HG03439 (cell line): ENCODE measurements at regions not wholly inside any gene's neighbourhood (a gene's known extent, or its start where the extent isn't known, plus 50 kb on each side); places are given as distances from the start of the nearest gene placed in this dataset.

ENCODE experiments used
- ATAC-seq: cut with Tn5 transposase; IDR thresholded peaks from one replicate; pipeline ENCODE4 v1.9.1; 2021; ENCODE audit warnings: mild to moderate bottlenecking, moderate library complexity; ENCODE audit not compliant: unreplicated experiment

DNA sequence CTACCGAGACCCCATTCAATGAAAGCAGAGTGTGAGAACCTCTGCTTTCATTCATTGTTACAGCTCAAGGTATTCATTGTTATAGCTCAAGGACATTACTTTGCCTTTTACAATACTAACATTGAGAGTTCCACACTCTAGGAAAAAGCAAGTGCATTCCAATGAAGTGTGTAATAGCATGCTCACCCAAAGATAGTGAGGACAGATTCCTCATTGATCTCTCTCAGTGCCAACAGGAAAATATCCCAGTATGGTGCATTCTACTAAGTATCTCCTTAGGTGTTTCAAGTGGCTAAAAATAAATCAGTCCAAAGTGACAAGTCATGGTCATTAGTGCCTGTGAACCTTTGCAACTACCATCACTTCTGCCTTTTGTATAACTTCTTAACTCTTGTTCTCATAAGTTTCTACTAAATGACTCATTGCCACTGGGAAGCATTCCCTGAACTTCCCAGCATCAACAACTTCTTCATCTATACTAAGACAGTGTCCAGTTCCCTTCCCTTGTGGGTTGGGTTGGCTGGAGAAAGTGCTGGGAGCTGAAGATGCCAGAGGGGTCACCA lies 140.7 kb upstream of the STXBP5 start:
- no peak for ATAC-seq

DNA sequence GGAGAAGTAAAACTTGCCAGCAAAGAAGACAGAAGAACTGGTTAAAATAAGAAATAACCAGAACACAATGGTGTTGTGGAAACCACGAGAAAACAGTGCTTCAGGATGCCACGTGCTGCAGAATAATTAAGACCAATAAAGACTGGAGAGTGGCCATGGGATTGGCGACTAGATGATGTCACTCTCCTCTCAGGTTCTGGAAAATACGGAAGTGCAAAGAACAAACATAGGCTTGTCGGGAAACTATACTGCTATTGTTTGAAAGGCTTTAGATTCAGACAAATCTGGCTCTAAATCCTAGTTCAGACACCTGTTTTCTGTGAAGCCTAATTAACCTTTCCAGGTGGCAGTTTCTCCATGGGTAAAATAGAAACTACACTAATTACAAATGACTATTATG lies 138.4 kb upstream of the STXBP5 start:
- ATAC-seq = no peak

DNA sequence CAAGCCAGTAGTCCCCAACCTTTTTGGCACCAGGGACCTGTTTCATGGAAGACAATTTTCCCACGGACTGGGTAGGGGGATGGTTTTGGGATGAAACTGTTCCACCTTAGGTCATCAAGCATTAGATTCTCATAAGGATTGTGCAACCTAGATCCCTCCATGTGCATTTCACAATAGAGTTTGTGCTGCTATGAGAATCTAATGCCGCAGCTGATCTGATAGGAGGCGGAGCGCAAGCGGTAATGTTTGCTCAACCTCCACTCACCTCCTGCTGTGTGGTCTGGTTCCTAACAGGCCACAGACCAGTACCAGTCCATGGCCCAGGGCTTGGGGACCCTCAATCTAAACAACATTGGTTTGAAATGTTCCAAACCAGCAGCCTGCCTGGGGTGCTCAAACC lies 137.0 kb upstream of the STXBP5 start:
- no peak for ATAC-seq

DNA sequence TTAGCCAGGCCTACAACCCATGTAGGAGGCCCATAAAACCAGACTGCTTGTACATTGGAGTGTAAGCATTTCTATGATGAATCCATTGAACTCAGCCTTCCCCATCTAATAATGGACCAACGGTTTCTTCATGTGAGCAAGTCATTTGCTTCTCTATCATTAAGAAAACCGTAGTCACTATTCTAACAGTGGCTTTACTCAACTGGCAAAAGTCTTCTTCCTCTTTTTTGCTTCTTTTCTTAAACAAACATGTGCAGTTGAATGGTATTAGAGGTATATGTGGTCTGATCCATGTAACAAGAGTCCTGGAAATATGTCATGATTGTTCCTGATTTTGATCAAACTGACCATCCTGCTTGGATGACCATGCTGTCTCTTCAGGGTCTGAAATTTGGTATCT lies 132.4 kb upstream of the STXBP5 start:
- ATAC-seq = no peak

- no peak for ATAC-seq
Measured at GRCh38 chr6:147075381-147075780, 128.8 kb upstream of the STXBP5 start.

DNA sequence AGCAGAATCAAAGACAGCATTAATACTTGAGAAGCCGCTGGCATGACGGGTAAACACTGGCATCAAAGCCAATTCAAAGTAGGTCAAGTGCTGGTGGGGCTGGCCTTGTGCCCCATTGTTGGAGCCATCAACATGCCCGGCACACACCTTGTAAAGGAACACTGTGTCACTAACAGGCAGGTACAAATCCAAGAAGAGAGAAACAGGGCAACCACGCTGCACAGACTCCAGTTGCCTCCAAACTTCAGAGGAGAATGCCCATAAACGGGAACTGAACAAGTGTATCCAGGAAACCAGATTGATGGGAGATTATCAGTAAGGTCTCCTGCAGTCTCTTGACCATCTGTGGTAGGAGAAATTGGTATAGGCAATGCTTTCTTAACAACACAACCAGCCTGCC lies 127.0 kb upstream of the STXBP5 start:
- no peak for ATAC-seq

DNA sequence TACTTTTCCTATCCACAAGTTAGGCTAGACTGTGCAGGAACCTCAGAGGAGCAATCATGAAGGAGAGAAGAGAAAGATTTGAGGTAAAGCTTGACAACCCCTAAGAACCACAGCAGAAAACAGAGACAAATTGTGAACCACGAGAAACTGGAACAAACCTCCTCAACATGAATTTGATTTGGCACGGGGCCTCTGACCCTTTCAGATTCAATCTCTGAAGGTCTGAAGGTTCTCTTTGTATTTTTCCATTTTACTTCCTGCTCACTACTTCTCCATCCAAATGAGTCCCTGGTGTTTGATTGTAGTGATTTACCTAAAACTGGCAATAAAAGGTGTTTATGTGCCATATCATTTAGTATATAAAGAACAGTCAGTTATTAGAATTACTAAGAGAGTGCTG lies 126.1 kb upstream of the STXBP5 start:
- ATAC-seq = no peak

- ATAC-seq = no peak
Measured at GRCh38 chr6:147078602-147079001, 125.6 kb upstream of the STXBP5 start.

DNA sequence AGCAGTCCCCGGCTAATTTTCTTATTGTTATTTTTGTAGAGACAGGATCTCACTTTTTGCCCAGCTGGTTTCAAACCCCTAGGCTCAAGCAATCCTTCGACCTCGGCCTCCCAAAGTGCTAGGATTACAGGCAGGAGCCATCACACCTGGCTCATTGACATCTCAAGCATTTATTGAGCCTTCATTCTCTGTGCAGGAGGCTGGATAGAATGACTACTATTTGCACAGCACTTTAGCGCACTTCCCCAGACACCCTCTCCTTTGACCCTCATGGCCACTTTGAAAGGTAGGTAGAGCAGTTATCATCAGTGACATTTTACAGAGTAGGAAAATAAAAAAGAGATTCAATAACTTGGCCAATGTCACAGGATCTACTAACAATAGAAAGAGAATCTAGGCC lies 124.0 kb upstream of the STXBP5 start:
- no peak for ATAC-seq

DNA sequence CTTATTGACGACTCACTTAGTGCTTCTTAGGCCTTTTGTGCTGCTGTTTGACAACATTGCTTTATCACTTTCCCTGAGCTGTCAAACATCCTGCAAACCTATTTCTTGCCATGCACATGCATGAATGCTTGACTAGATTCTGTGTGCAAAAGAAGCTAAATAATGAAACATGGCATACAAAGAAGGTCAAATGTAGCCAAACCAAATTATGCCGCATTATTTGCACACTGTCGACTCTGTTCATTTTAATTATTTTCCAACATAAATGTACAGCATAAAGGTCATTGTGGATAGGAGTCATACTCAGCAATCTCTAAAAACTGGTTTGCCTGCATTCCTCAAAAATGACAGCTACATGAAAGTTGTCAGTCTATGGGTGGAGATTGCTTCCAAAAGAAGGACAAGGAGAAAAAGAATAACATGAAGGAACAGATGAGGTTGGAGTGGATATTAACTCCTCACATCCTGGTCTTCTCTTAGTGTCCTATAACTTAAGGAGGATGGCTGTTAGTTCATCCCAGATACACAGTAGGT lies 123.1 kb upstream of the STXBP5 start:
- ATAC-seq = no peak

- ATAC-seq = no peak
Measured at GRCh38 chr6:147087641-147088040, 116.6 kb upstream of the STXBP5 start.

GRCh38 chr6:147088861-147089260 lies 115.4 kb upstream of the STXBP5 start:
- no peak for ATAC-seq

- no peak for ATAC-seq
Measured at GRCh38 chr6:147095316-147095715, 108.9 kb upstream of the STXBP5 start.

DNA sequence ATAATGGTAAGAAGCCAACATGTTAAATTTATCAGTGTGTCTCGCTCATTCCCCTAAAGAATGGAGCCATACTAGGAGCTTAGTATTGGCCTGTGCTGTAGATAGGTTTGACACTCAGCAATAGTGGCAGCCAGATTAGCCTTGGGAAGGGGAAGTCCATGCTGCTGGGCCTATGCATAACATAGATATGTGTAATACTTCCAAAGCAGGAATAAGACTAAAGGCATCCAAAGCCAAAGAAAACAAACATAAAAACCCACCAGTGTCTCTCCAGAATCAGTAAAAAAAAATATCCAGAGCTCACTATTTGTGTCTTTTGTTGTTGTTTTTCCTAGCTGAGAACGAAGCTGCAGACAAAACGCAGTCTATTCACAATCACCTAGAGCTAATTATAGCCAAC lies 104.2 kb upstream of the STXBP5 start:
- ATAC-seq = no peak

GRCh38 chr6:147103007-147103406 lies 101.2 kb upstream of the STXBP5 start:
- ATAC-seq = no peak

GRCh38 chr6:147103694-147104093 lies 100.5 kb upstream of the STXBP5 start:
- ATAC-seq = no peak

- no peak for ATAC-seq
Measured at GRCh38 chr6:147105786-147106185, 98.4 kb upstream of the STXBP5 start.

GRCh38 chr6:147106759-147107401 lies 97.3 kb upstream of the STXBP5 start:
- ATAC-seq = no peak

DNA sequence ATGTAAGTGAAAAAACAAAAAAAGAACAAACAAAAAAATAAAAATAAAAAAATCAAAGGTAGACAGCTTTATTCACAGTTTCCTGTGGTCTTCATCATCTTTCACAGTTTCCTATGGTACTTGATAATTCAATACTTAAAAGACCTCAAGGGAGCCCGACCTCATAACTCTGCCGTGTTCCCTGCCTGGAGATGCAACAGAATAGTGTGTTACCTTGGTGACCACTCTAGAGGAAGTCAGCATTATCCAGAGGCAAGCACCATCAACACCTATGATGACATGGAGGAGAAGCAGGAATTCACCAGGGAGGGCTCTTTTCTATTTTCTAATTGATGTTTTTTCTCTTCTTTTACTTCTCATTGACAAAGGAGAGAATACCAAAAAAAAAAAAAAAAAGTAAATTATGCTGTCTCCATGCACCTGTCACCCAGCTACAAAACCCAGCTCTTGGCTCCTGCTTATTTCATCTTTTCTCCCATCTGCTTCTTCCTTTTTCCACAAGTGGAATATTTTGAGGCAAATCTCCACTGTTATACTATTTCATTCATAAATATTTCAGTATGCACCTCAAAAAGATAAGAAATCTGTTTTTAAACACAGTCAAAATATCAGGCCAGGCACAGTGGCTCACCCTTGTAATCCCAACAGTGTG lies 95.8 kb upstream of the STXBP5 start:
- ATAC-seq = no peak

- no peak for ATAC-seq
Measured at GRCh38 chr6:147109707-147110106, 94.5 kb upstream of the STXBP5 start.

GRCh38 chr6:147116056-147116455 lies 88.2 kb upstream of the STXBP5 start:
- ATAC-seq = no peak

DNA sequence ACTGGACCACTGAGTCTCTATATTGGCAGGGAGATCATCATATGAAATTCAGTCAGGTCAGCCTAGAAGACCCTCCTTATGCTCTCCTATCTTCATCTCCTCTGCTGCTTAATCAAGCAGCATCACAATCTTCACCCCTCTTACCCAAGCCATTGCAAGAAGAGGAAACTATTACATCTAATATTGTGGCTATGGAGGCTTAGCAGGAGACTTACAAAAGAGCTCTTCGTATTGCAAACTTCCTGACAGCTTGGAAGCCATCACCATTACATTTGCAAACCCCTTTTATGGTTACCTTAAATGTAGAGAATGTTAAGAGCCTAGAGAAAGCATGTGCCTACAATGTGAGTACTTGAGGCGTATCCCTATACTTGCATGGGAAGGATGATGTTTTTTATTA lies 87.2 kb upstream of the STXBP5 start:
- ATAC-seq = no peak
